Kidney capillary endothelial cell (primary cell): ENCODE measurements at regions not wholly inside any gene's neighbourhood (a gene's known extent, or its start where the extent isn't known, plus 50 kb on each side); places are given as distances from the start of the nearest gene placed in this dataset.

Experiments used
- DNase-seq: peaks from one replicate; pipeline ENCODE4 v3.0.0-alpha.2; 2018; ENCODE audit warnings: low spot score

- no peak for DNase-seq
These were observed 72.6 kb upstream of the CAPRIN2 start for GRCh38 chr12:30827101-30828066.

DNA sequence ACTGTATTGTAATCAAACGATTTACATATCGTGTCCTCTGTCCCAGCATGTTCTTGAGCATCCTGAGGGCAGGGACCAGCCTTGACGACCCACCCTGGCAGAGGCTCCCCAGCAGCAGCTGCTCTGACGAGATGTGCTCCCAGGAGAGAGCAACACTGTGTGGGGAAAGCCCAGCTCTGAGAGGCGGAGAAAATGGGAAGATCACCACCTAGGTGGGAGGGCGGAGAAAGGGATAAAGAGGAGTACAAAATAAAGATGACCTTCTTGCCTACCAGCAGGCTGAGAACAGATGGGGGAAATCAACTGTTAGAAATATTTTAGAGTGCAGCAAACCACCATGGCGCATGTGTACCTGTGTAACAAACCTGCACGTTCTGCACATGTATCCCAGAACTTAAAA is 71.5 kb upstream of the CAPRIN2 start:
- DNase-seq = no peak

GRCh38 chr12:30825341-30825740 is 70.6 kb upstream of the CAPRIN2 start:
- no peak for DNase-seq

GRCh38 chr12:30824311-30824710 is 69.6 kb upstream of the CAPRIN2 start:
- no peak for DNase-seq

- DNase-seq = no peak
These were observed 69.0 kb upstream of the CAPRIN2 start for GRCh38 chr12:30823764-30824163.

GRCh38 chr12:30823156-30823699 is 68.5 kb upstream of the CAPRIN2 start:
- DNase-seq = peak; percentile 17

DNA sequence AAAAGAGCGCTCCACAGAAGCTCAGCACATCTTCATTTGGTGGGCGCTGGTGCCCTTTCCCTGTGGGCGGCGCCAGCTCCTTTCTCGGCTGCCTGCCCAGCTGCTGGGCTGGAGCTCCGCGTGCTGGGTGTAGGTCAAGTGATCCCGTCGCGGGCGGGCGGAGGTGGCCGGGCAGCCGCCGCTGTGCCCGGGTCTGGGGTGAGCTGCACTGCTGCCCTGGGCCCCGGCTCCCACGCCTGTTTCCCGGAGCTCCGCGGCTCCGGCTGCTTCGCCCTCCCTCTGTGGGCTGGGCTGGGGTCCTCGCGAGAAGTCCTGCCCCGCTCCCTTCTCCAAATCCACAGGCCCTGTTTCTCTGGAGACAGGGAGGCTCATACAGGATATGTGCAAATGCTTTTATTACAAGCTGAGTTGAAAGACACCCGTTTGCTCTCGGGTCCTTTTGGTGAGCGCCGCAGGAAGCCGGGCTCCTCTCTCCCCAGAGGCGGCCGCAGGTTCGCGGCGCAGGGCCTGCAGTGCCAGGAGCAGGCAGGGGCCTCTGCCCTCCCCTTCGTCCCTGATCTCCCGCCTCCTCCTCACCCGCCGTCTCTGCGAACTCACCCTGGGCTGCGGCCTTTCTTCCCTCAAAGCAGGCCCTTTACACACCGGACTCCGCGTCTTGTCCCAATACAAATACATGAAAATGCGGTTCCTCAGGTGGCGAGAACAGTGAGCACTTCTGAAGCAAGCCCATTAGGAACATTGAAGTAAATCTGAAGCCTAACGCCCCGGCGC is 67.8 kb upstream of the CAPRIN2 start:
- DNase-seq = peak; percentile 44

DNA sequence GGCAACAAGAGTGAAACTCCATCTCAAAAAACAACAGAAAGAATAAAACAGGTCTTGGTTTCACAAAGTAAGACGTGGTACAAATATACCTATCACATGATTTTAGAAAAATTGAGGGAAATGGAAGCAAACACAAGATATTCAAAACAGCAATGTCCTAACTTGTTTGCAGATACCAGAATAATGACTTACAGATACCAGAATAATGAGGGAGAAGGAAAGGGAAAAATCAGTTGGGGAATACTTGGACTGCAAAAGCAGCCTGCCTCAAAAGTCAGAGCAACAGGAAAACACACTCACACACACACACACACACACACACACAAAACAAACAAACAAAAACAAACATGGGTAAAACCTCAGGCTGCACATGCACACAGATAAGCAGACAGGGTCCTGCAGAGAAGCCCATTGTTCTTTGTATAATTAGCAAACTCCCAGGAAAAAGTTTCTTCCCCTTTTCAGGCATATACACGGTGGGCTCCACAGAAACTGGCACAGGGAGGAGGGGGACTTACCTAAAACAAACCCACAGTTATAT is 65.7 kb upstream of the CAPRIN2 start:
- DNase-seq = no peak

DNA sequence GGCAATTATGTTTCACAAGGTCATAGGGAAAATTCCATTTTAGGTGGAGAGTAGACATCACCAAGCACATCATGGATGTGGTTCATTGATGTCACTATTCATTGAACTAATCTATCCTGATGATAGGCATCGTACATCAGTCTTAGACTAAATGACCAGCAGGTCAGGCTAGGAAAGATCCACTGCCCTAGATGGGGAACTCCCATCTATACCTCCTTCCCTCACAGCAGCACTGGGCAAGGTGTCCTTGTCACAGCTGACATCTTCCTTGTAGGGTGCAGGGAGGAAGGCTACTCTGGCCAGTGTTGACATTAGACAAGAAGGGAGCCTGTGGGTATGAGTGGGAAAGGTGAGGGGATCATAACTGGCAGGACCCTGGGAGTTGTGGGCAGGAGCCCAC is 63.8 kb upstream of the CAPRIN2 start:
- no peak for DNase-seq

- no peak for DNase-seq
These were observed 62.2 kb upstream of the CAPRIN2 start for GRCh38 chr12:30816742-30817465.

DNA sequence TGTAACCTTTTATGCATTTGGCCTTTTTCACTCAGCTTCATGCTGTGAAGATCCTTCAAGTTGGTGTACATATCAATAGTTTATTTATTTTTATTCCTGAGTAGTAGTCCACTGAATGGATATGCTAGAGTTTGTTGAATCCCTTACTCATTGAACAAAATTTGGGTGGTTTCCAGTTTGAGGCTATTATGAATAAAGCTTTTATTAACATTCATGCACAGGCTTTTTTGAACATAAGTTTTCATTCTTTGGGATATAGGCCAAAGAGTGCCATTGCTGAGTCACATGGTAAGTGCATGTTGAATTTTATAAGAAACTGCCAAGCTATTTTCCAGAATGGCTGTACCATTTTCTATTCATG is 59.5 kb upstream of the CAPRIN2 start:
- DNase-seq = no peak

- no peak for DNase-seq
These were observed 59.0 kb upstream of the CAPRIN2 start for GRCh38 chr12:30813525-30814294.

GRCh38 chr12:30811966-30812365 is 57.2 kb upstream of the CAPRIN2 start:
- DNase-seq = no peak

DNA sequence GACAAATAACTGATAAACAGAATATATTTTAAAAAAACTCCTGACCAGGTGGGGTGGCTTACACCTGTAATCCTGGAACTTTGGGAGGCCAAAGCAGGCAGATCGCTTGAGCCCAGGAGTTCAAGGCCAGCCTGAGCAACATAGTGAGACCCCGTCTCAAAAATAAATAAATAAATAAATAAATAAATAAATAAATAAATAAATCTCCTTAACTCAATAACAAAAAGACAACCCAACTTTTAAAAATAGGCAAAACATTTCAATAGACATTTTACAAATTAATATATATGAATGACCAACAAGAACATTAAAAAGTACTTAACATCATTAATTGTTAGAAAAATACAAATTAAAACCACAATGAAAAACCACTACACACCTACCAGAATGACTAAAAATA is 56.2 kb upstream of the CAPRIN2 start:
- DNase-seq = no peak

DNA sequence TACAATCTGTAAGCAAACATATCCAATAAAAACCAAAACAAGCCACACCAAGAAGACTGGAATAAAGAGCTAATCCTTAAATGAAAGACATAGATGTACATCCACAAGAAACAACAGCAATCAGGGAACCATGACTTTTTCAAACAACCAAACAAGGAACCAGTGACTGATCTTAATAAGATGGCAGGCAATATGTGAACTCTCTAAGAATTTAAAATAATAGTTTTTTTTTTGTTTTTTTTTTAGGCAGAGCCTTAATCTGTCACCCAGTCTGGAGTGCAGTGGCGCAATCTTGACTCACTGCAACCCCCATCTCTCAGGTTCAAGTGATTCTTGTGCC is 52.9 kb upstream of the CAPRIN2 start:
- no peak for DNase-seq

DNA sequence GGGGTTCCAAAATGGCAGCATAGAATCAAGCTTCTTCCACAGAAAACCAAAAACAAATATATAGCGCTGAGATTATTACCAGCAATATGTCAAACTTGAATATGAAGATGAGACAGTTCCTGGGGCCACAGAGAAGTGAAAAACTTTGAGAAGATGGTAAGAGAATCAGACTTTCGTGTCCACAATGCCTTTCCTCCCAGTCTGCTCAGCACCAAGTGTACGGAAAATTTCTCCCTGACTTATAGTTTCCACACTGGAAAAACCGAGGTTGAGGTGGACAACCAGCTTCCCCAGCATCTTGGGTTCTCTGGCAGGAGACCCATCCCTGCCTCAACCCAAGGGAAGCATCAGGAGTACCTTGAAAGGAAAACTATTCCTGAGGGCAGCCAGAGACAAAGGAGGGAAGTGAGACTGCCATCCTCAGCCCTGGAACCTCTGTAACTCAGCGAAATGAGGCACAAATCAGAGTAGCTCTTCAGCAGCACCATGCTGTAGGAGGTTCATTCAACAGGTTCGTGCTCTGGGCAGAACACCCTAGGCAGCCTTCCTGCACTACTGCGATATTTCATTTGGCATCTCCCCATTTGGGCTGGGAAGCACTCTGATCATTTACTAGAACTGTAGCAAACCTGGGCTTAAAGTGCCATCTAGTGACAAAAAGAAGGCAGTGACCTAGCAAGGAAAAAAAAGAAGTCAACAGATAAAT is 52.4 kb upstream of the CAPRIN2 start:
- peak; percentile 60 for DNase-seq

DNA sequence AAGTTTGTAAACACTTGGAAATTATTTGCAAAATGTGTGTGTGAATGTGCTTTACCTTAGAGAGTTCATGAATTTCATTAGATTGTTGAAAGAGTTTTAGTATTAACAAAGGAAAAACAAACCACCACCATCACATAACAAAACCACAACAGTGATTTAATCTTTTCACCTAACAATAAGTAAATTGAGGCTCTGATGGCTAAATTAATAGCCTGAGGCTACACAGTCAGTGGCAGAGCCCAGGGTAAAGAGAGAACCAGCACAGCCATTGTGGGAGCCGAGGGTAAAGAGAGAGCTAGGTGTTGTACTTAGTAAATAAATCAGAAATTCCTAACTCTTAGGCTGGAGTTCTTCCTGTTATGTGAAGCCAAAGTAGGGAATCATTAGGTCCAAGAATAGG is 51.2 kb upstream of the CAPRIN2 start:
- DNase-seq = no peak
